Erythroblast (primary cell): ENCODE measurements at regions not wholly inside any gene's neighbourhood (a gene's known extent, or its start where the extent isn't known, plus 50 kb on each side); places are given as distances from the start of the nearest gene placed in this dataset.

ENCODE experiments used
- DNase-seq, 2 experiments: peaks; one replicate each; lab custom pipeline; 2025; lab: John Stamatoyannopoulos, UW
- GATA1 ChIP-seq: IDR thresholded peaks from 2 replicates; pipeline ENCODE4 v1.6.1; 2011; ENCODE audit warnings: low read depth, mild to moderate bottlenecking, control low read depth, low read length, moderate library complexity
- POLR2A ChIP-seq: IDR thresholded peaks from 2 replicates; pipeline ENCODE4 v1.6.1; 2011; ENCODE audit warnings: mild to moderate bottlenecking, low read length

DNA sequence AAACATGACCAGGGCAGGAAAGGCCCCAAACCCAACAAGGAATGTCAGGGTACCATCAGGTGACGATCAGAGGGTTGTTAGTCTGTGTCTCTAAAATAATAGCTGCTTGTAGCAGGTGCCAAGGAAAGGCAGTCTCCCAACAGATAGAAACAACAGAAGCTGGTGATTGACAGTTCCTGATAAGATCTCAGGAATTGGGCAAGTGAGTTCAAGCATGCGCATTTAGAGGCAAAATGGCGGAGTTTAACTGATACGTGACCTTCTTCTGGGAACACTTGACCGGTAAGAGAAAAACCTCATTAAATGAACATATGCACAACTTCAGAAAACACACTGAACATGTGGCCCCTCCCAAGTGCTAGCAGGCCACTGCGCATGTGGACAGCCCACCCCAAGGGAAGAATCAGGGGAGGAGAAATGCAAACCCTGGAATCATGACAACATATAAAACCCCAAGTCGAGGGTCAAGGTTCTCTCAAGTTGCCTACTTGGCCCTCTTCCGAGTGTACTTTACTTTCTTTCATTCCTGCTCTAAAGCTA is 664.9 kb downstream of the KCNJ3 start:
- DNase-seq = no peak
- TF ChIP-seq GATA1 = no peak
- no peak for TF ChIP-seq POLR2A

DNA sequence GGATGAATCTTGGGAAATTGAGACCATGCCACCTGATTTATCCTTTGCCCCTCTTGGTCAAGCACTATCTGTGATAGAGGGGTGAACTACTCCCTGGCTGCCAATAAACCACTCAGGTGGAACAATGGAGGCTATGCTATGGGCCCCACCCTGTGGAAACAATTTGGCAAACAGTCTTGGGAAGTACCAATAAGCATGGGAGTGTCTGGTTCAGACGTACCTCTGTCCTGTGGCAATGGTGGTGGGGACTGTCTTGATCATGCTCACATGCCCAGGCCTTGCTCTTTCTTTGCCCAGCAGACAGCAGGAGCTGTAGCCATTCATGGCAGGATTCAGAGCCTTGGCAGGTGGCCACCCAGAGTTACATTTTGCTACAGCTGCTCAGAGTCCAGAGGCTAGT is 658.7 kb downstream of the KCNJ3 start:
- no peak for DNase-seq
- no peak for TF ChIP-seq POLR2A
- TF ChIP-seq GATA1 = no peak

DNA sequence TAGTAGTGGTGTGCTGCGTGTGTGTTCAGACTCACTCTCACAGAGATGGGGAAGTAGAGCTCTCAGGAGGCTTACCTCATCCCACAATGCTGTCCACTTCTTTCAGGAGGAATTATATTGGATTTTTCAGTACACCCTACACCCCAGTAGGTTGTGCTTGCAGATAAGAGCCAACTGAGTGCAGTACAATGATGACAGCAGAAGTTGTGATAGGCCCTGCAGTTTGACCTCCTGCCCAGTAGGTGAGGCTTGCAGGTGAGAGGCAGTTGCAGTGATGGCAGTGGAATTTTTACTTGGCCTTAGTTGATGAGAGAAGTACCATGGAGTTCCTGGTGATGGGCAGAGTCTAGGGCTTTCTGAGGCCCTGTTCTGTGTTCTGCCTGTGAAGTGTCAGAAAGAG is 657.8 kb downstream of the KCNJ3 start:
- DNase-seq = no peak
- no peak for TF ChIP-seq GATA1
- no peak for TF ChIP-seq POLR2A

DNA sequence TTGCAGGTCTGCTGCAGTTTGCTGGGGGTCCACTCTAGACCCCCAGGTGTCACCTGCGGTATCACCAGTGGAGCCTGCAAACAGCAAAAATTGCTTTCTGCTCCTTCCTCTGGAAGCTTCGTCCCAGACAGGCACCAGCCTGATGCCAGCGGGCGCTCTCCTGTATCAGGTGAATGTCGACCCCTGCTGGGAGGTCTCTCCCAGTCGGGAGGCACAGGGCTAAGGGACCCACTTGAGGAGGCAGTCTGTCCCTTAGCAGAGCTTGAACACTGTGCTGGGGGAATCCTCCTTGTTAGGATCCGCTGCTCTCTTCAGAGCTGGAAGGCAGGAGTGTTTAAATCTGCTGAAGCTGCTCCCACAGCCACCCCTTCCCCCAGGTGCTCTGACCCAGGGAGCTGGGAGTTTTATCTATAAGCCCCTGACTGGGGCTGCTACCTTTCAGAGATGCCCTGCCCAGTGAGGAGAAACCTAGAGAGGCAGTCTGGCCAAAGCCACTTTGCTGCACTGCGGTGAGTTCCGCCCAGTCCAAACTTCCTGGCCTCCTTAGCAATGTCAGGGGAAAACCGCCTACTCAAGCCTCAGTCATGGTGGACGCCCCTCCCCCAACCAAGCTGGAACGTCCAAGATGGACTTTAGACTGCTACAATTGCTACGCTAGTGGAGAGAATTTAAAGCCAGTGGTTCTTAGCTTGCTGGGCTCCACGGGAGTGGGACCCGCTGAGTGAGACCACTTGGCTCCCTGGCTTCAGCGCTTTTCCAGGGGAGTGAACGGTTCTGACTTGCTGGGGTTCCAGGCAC is 652.5 kb downstream of the KCNJ3 start:
- TF ChIP-seq POLR2A = no peak
- TF ChIP-seq GATA1 = no peak
- DNase-seq = no peak

DNA sequence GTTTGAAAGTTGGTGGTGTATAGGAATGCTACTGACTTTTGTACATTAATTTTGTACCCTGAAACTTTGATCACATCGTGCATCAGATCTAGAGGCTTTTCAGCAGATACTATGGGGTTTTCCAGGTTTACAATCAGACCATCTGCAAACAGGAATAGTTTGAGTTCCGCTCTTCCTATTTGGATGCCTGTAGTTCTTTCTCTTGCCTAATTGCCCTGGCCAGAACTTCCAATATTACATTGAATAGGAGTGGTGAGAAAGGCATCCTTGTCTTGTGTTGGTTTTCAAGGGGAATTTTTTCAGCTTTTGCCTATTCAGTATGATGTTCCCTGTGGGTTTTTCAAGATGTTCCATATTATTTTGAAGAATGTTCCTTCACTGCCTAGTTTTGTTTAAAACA is 633.5 kb downstream of the KCNJ3 start:
- no peak for DNase-seq
- TF ChIP-seq GATA1 = no peak
- TF ChIP-seq POLR2A = no peak

DNA sequence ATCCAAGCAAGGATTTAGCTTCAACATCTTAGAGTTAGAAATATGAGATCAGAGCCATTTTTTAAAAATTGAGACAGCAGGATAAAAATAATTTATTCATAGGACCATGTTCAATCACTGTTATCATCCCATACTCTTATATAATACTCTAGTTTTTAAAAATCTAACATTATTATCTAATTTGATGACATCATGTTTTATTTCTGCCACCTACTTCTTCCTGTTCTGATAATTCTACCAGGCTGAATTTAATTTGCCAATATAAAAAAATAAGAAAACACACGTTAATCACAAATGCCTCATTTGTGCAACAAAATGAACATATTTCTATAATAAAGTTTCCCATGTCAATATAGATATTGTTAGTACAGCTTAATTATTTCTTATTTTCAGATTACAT is 621.7 kb downstream of the KCNJ3 start:
- TF ChIP-seq GATA1 = no peak
- no peak for TF ChIP-seq POLR2A
- no peak for DNase-seq

DNA sequence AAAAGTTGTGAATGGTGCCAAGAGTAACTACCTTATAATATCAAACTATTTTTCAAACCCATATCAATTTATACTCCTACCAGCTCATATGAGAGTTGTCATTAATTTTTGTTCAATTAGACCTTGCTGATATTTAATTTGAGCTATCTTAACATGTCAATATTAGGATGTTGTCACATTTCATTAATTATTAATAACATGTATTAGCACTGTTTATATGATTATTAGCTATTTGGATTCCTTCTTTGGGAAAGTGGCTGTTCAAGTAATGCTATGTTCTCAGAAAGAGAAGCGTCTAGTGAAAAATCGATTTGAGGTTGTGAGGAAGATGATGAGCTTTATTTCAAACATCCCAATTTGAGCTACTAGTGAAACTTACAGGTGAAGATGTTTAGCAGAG is 620.2 kb downstream of the KCNJ3 start:
- DNase-seq = no peak
- no peak for TF ChIP-seq POLR2A
- no peak for TF ChIP-seq GATA1

DNA sequence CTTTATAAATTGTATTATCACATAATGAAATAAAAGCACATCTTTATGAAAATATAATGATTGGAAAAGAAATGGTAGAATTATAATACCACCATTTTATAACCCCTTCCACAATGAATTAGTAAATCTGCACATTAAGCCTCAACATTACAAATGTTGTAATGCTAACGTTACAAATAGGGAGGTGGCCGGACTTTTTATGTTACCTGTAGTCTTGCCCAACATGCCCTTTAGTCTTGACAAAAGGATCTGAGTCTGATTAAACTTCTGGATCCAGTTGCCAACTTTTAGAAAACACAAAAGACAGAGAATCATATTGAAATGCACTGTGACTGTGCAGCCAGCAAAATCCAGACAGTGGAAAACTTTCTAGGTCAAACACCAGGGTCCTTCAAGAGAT is 617.3 kb downstream of the KCNJ3 start:
- no peak for TF ChIP-seq GATA1
- no peak for TF ChIP-seq POLR2A
- no peak for DNase-seq

DNA sequence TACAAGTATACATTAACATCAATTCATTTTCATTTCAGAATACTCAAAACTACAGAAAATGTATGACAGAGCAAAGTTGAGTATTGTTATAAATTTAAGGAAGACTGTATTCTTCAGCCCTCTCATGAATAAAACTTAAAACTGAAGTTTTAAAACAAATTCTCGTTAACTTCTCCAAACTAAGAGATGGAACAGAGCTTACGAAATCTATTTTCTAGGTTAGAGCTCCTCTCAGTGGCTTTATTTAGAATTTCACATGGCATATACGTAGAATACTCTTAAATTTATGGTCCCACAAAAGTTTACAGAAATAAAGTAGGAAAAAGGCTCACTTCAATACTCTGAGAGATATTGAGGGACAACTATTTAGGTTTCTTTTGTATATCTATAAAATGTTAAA is 612.1 kb downstream of the KCNJ3 start:
- TF ChIP-seq POLR2A (no peak), GATA1 (no peak)
- DNase-seq = peak; percentile 5 to 39

DNA sequence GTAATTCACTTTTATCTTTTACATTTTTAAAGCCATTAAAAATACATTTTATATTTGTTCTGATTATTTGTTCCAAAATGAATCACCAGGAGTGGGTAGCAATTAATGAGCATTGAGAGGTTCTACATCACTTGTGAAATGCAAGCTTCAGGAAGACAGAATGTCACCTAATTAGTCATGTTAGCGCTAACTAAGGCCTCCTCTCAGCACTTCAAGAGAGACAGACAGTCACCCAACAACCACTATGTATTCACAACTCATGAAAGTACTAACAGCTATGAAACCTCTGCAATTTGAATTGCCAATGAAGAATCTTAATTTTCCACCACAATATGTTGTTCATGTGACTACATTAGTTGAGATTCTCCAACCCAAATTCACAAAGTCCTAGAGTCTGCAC is 611.0 kb downstream of the KCNJ3 start:
- TF ChIP-seq GATA1 = no peak
- no peak for TF ChIP-seq POLR2A
- no peak for DNase-seq

DNA sequence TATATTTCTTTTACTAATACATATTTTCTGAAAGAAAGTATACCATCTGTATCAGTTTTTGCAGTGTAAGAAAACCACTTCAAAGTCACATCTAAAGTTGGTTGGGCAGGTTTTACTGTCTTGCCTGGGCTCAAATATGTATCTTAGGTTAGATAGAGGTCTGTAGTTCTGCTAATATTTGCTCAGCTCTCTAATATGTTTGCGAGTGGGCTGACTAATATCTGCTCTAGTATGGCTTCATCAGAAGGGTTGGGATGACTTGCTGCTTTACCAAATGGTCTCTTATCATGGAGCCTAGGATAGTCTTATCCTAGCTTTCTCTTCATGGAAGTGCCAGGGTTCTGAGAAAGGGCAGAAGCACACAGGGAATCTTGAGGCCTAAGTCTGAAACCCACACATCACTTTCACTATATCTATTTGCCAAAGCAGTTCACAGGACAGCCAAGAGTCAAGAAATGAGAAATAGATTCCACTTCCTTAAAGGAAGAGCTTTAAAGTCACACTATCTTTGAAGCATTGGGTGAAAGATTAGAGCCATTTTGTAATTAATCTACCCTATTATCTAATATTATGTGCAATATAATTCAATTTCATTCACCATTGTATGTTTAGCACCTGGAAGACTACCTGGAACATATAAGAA is 610.0 kb downstream of the KCNJ3 start:
- no peak for DNase-seq
- TF ChIP-seq POLR2A (no peak), GATA1 (no peak)

DNA sequence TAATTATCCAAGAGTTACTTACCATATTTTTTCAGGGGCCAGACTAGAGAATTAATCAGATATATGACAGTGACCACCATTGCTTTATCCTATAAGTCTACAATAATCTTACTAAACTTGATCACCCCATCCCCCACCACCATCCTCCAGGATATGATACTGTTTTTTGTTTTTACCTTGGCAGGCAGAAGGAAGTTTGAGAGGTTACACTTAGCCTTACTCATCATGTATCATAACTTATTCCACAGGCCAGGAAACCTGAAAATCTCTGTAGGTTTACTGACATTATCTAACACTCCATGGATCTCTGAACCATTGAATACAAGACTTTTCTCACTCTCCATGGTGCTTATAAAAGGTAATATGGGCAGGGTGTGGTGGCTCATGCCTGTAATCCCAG is 602.7 kb downstream of the KCNJ3 start:
- DNase-seq = no peak
- TF ChIP-seq POLR2A (no peak), GATA1 (no peak)

DNA sequence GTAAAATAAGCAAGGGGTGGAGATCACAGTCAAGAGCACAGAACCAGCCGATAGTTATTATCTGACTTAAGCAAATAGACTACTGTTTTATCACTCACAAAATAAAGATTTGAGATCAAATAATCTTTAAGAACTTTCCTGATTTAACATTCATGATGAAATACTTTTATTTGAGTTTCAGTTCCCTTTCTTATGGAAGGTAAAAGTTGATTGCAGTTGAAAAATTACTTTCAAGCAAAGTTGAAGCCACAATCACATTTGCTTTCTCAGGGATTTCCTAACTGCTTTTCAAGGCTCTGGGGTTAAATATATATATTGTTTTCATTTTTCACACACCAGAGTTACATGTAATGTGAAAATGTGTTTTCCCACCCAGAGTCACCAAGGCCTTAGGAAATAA is 599.5 kb downstream of the KCNJ3 start:
- TF ChIP-seq GATA1 (no peak), POLR2A (no peak)
- no peak for DNase-seq

DNA sequence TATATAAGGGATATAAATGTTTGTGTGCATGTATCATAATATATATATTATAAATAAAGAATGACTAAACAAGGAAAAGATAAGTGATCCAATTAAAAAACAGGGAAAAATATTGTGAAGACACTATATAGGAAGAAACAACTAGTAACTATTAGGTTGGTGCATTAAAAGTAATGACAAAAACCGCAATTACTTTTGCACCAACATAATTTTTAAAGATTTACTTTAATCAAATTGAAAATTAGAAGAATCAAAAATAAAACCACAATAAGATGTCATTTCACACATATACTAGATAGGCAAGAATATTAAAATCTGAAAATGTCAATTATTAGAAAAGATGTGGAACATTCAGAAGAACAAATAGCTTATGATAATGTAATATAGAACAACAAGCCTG is 595.9 kb downstream of the KCNJ3 start:
- no peak for TF ChIP-seq GATA1
- no peak for TF ChIP-seq POLR2A
- no peak for DNase-seq

DNA sequence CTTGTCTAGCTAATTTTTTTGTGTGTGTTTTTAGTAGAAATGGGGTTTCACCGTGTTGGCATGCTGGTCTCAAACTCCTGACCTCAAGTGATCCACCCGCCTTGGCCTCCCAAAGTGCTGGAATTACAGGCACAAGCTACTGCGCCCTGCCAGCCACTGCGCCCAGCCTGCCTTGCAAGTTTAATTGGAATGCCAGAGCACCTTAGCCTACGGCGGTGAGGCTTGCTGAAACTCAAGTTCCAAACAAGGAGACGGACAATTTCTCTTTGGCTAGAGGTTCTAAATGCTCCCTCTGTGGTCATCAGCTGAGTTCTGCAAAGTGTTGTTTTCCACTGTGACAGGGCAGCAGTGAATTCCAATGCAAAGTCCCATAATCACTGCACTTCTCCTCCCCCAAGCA is 583.4 kb downstream of the KCNJ3 start:
- no peak for DNase-seq
- TF ChIP-seq POLR2A (no peak), GATA1 (no peak)
